Stimulated activated CD4-positive, alpha-beta T cell treated with anti-CD3 and anti-CD28 coated beads, TNF-alpha, amount 100 ng/mL, for 4 hours (primary cell): ENCODE measurements at regions not wholly inside any gene's neighbourhood (a gene's known extent, or its start where the extent isn't known, plus 50 kb on each side); places are given as distances from the start of the nearest gene placed in this dataset.

Experiments used
- DNase-seq, 3 experiments: peaks; one replicate each; pipeline ENCODE4 v3.0.0-alpha.2; 2020; ENCODE audit warnings: low read depth in 3 of 3

GRCh38 chr6:108734271-108734922 lies 113.8 kb upstream of the ARMC2 start:
- no peak for DNase-seq

GRCh38 chr6:108735310-108736001 lies 112.8 kb upstream of the ARMC2 start:
- no peak for DNase-seq

- DNase-seq = no peak
Measured at GRCh38 chr6:108736002-108736361, 112.2 kb upstream of the ARMC2 start.

- no peak for DNase-seq
Measured at GRCh38 chr6:108736832-108737231, 111.4 kb upstream of the ARMC2 start.

GRCh38 chr6:108737594-108738546 lies 110.4 kb upstream of the ARMC2 start:
- DNase-seq = no peak

GRCh38 chr6:108738684-108739416 lies 109.4 kb upstream of the ARMC2 start:
- DNase-seq = no peak

- no peak for DNase-seq
Measured at GRCh38 chr6:108739496-108740330, 108.5 kb upstream of the ARMC2 start.

GRCh38 chr6:108741331-108741989 lies 106.8 kb upstream of the ARMC2 start:
- DNase-seq = no peak

GRCh38 chr6:108742041-108742440 lies 106.2 kb upstream of the ARMC2 start:
- no peak for DNase-seq

GRCh38 chr6:108744244-108744972 lies 103.8 kb upstream of the ARMC2 start:
- no peak for DNase-seq

- no peak for DNase-seq
Measured at GRCh38 chr6:108744996-108745395, 103.2 kb upstream of the ARMC2 start.

- no peak for DNase-seq
Measured at GRCh38 chr6:108745664-108746336, 102.4 kb upstream of the ARMC2 start.

GRCh38 chr6:108746366-108746765 lies 101.9 kb upstream of the ARMC2 start:
- no peak for DNase-seq

- no peak for DNase-seq
Measured at GRCh38 chr6:108746836-108747575, 101.2 kb upstream of the ARMC2 start.

GRCh38 chr6:108748055-108748454 lies 100.2 kb upstream of the ARMC2 start:
- DNase-seq = no peak

GRCh38 chr6:108748959-108749358 lies 99.3 kb upstream of the ARMC2 start:
- DNase-seq = no peak

GRCh38 chr6:108750801-108751200 lies 97.4 kb upstream of the ARMC2 start:
- no peak for DNase-seq

GRCh38 chr6:108751282-108751681 lies 96.9 kb upstream of the ARMC2 start:
- DNase-seq = no peak
